HCT116 (cell line): ENCODE measurements at regions not wholly inside any gene's neighbourhood (a gene's known extent, or its start where the extent isn't known, plus 50 kb on each side); places are given as distances from the start of the nearest gene placed in this dataset.

Source experiments
- ATAC-seq: fragments of 200-7000 bp; cut with Tn5 transposase; 2 replicates; pipeline ENCODE4 v1.9.1; 2020; ENCODE audit warnings: mild to moderate bottlenecking, moderate library complexity
- BruUV-seq: library from RNA; stranded (reverse); fragments of 400-500 nt; replicated peaks from 2 replicates; lab custom pipeline; 2021; lab: Mats Ljungman, UMichigan
- CTCF ChIA-PET: fragments of 300-600 bp; sonication (Branson Sonifier 250); formaldehyde crosslinking; loops from one replicate; lab custom pipeline; 2021; ENCODE audit warnings: antibody characterized with exemption; lab: Charles Lee
- POLR2A ChIA-PET: fragments of 300-600, 350-600 bp; sonication (Branson Sonifier 250); formaldehyde crosslinking; loops from one replicate; lab custom pipeline; 2021; ENCODE audit warnings: antibody characterized with exemption; lab: Charles Lee
- RAD21 ChIA-PET, 2 experiments: fragments of 300-600 bp; sonication (Branson Sonifier 250); formaldehyde crosslinking; loops; one replicate each; lab custom pipeline; 2023; ENCODE audit warnings: low total read pairs in 2 of 2; ENCODE audit not compliant: uncharacterized antibody in 2 of 2, unreplicated experiment in 2 of 2, low non-redundant PET in 1 of 2; lab: Charles Lee
- DNase-seq: peaks from one replicate; pipeline ENCODE4 v3.0.0-alpha.2; 2010; ENCODE audit warnings: low read depth, low spot score
- H2AFZ ChIP-seq: fragments of 200-600 bp; shearing (Covaris generic), sonication (generic); 2 replicates; pipeline ENCODE4 v1.6.1; 2017; ENCODE audit warnings: low read depth, mixed run types, mixed read lengths, antibody characterized with exemption, low read length; ENCODE audit not compliant: poor library complexity, severe bottlenecking
- H3K27ac ChIP-seq: 2 replicates; pipeline ENCODE4 v1.5.1; 2012; ENCODE audit warnings: low read depth, low read length
- H3K27me3 ChIP-seq: fragments of 200-600 bp; sonication (generic); 2 replicates; pipeline ENCODE4 v1.6.1; 2016; ENCODE audit warnings: mixed run types, low read length, mixed read lengths; ENCODE audit not compliant: insufficient read depth
- H3K36me3 ChIP-seq, 2 experiments: fragments of 200-500 bp in 1 of 2; fragments of 200-600 bp in 1 of 2; sonication (Bioruptor generic) in 1 of 2; sonication (generic) in 1 of 2; 2 replicates each; pipeline versions ENCODE4 v1.5.1 to v1.6.1; 2014 to 2016; ENCODE audit warnings: low read length in 2 of 2, inconsistent platforms in 1 of 2, mixed read lengths in 1 of 2, mixed run types in 1 of 2; ENCODE audit not compliant: insufficient read depth in 2 of 2, control insufficient read depth in 1 of 2
- H3K4me1 ChIP-seq, 2 experiments: fragments of 200-600 bp in 1 of 2; sonication (generic) in 1 of 2; 2 replicates each; pipeline versions ENCODE4 v1.5.1 to v1.6.1; 2012 to 2017; ENCODE audit warnings: low read length in 2 of 2, inconsistent platforms in 1 of 2, mild to moderate bottlenecking in 1 of 2, mixed read lengths in 1 of 2, mixed run types in 1 of 2, moderate library complexity in 1 of 2; ENCODE audit not compliant: insufficient read depth in 2 of 2, control insufficient read depth in 1 of 2
- H3K4me2 ChIP-seq: fragments of 200-600 bp; sonication (generic); 2 replicates; pipeline ENCODE4 v1.6.1; 2017; ENCODE audit warnings: mixed run types, low read length, mixed read lengths
- H3K4me3 ChIP-seq, 2 experiments: fragments of 200-600 bp in 1 of 2; sonication (generic) in 1 of 2; replicated peaks in 1 of 2; 2 replicates each; pipeline ENCODE4 v1.5.1; 2011 to 2016; ENCODE audit warnings: low read length in 2 of 2, control low read depth in 1 of 2, low read depth in 1 of 2, mild to moderate bottlenecking in 1 of 2, mixed read lengths in 1 of 2, mixed run types in 1 of 2
- H3K79me2 ChIP-seq: fragments of 200-600 bp; sonication (generic); 2 replicates; pipeline ENCODE4 v1.6.1; 2017; ENCODE audit warnings: mild to moderate bottlenecking, mixed run types, low read length, moderate library complexity, mixed read lengths; ENCODE audit not compliant: insufficient read depth
- H3K9ac ChIP-seq: fragments of 200-600 bp; sonication (generic); 2 replicates; pipeline ENCODE4 v1.6.1; 2016; ENCODE audit warnings: low read length, mixed read lengths
- H3K9me2 ChIP-seq: fragments of 200-600 bp; sonication (generic), shearing (Covaris generic); 2 replicates; pipeline ENCODE4 v1.6.1; 2017; ENCODE audit warnings: mixed run types, mild to moderate bottlenecking, moderate library complexity; ENCODE audit not compliant: insufficient read depth
- H3K9me3 ChIP-seq, 2 experiments: fragments of 200-500 bp in 1 of 2; fragments of 200-600 bp in 1 of 2; sonication (Bioruptor generic) in 1 of 2; sonication (generic) in 1 of 2; 2 replicates each; pipeline ENCODE4 v1.6.1; 2014 to 2017; ENCODE audit warnings: low read length in 2 of 2, mixed read lengths in 2 of 2, inconsistent platforms in 1 of 2, low read depth in 1 of 2, mild to moderate bottlenecking in 1 of 2, mixed run types in 1 of 2, moderate library complexity in 1 of 2; ENCODE audit not compliant: control insufficient read depth in 1 of 2, insufficient read depth in 1 of 2
- H4K20me1 ChIP-seq: fragments of 200-600 bp; sonication (generic), shearing (Covaris generic); 2 replicates; pipeline ENCODE4 v1.6.1; 2017; ENCODE audit warnings: mixed run types, mild to moderate bottlenecking, moderate library complexity; ENCODE audit not compliant: insufficient read depth
- EGR1 ChIP-seq: IDR thresholded peaks from 2 replicates; pipeline ENCODE4 v1.6.1; 2012; ENCODE audit warnings: low read depth
- ELF1 ChIP-seq: IDR thresholded peaks from 2 replicates; pipeline ENCODE4 v1.6.1; 2012; ENCODE audit warnings: low read depth, borderline replicate concordance
- EZH2 ChIP-seq: fragments of 200-600 bp; sonication (generic); IDR thresholded peaks from 2 replicates; pipeline ENCODE4 v1.6.1; 2017; ENCODE audit warnings: antibody characterized with exemption, mixed run types
- FOSL1 ChIP-seq: IDR thresholded peaks from 2 replicates; pipeline ENCODE4 v1.6.1; 2012; ENCODE audit warnings: low read depth
- JUND ChIP-seq: IDR thresholded peaks from 2 replicates; pipeline ENCODE4 v1.6.1; 2012
- SP1 ChIP-seq: IDR thresholded peaks from 2 replicates; pipeline ENCODE4 v1.6.1; 2012; ENCODE audit warnings: low read depth
- SRF ChIP-seq: IDR thresholded peaks from 2 replicates; pipeline ENCODE4 v1.6.1; 2012; ENCODE audit warnings: low read depth
- YY1 ChIP-seq: IDR thresholded peaks from 2 replicates; pipeline ENCODE4 v1.6.1; 2011; ENCODE audit warnings: low read length, low read depth, moderate library complexity, mild to moderate bottlenecking; ENCODE audit not compliant: insufficient replicate concordance; ENCODE audit errors: extremely low read depth
- ZNF274 ChIP-seq: fragments of 200-500 bp; sonication (Bioruptor generic); IDR thresholded peaks from 2 replicates; pipeline ENCODE4 v1.6.1; 2014; ENCODE audit warnings: mild to moderate bottlenecking, low read depth, low read length, inconsistent platforms
- intact Hi-C: fragments of 100-400 bp; cut with micrococcal nuclease; formaldehyde crosslinking; loops from 2 replicates; pipeline ENCODE4 v1.10.0; 2022
- TF ChIP-seq, protein P1 (sequence below), 3 experiments: fragments of 200-600 bp in 1 of 3; sonication (generic) in 1 of 3; IDR thresholded peaks in 2 of 3; conservative IDR thresholded peaks in 1 of 3; 2 replicates each; pipeline ENCODE4 v1.5.1; 2012 to 2017; ENCODE audit warnings: low read depth in 2 of 3, low read length in 2 of 3, antibody characterized with exemption in 1 of 3, borderline replicate concordance in 1 of 3, control low read depth in 1 of 3, mild to moderate bottlenecking in 1 of 3, mixed read lengths in 1 of 3, mixed run types in 1 of 3, moderate library complexity in 1 of 3; ENCODE audit not compliant: insufficient read depth in 1 of 3
- TF ChIP-seq, protein P2 (sequence below): IDR thresholded peaks from 2 replicates; pipeline ENCODE4 v1.6.1; 2012

DNA sequence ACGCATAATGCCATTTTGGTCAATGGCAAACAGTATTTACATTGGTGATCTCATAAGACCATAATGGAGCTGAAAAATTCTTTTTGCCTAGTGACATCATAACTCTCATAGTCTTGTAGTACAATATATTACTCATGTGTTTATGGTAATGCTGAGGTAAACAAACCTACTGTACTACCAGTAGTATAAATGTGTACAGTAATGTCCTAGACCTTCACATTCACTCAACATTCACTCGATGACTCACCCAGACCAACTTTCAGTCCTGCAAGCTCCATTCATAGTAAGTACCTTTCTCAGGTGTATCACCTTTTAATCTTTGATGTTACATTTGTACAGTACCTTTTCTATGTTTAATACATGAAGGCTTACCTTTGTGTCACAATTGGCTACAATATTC, 558.2 kb upstream of the PIK3C3 start:
- Histone ChIP-seq H2AFZ (no peak overlapping the region), H3K79me2 (no peaks in the 10 kb centered on the region), H3K27me3 (no peaks in the 10 kb centered on the region), H3K9me3 (peaks cover 3 to 27% of the 10 kb centered on the region in 2 experiments; a peak in 2 of 4 replicates), H3K4me2 (no peak overlapping the region), H3K4me3 (no peak overlapping the region), H4K20me1 (no peaks in the 10 kb centered on the region), H3K36me3 (no peaks in the 10 kb centered on the region), H3K9me2 (no peaks in the 10 kb centered on the region), H3K9ac (no peak overlapping the region), H3K27ac (no peak overlapping the region), H3K4me1 (no peaks in the 10 kb centered on the region)
- no peak for TF ChIP-seq SP1
- TF ChIP-seq EZH2 = no peak
- TF ChIP-seq, protein P1, sequence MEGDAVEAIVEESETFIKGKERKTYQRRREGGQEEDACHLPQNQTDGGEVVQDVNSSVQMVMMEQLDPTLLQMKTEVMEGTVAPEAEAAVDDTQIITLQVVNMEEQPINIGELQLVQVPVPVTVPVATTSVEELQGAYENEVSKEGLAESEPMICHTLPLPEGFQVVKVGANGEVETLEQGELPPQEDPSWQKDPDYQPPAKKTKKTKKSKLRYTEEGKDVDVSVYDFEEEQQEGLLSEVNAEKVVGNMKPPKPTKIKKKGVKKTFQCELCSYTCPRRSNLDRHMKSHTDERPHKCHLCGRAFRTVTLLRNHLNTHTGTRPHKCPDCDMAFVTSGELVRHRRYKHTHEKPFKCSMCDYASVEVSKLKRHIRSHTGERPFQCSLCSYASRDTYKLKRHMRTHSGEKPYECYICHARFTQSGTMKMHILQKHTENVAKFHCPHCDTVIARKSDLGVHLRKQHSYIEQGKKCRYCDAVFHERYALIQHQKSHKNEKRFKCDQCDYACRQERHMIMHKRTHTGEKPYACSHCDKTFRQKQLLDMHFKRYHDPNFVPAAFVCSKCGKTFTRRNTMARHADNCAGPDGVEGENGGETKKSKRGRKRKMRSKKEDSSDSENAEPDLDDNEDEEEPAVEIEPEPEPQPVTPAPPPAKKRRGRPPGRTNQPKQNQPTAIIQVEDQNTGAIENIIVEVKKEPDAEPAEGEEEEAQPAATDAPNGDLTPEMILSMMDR (IDR thresholded peaks at IDR 0.05 in 2 of 3, conservative IDR thresholded peaks at IDR 0.05 in 1 of 3; ENCODE audit: borderline replicate concordance in 1 of 3, insufficient read depth in 1 of 3, low read depth in 2 of 3, low read length in 2 of 3) = no peak
- TF ChIP-seq, protein P2, sequence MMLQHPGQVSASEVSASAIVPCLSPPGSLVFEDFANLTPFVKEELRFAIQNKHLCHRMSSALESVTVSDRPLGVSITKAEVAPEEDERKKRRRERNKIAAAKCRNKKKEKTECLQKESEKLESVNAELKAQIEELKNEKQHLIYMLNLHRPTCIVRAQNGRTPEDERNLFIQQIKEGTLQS = no peak
- no peak for TF ChIP-seq ZNF274
- TF ChIP-seq EGR1 = no peak
- TF ChIP-seq YY1 = no peak
- TF ChIP-seq FOSL1 = no peak
- no peak for TF ChIP-seq JUND
- TF ChIP-seq ELF1 = no peak
- TF ChIP-seq SRF = no peak
- intact Hi-C loops = no loop called here
- ChIA-PET RAD21 (no interaction called here), POLR2A (no interaction called here), CTCF (no interaction called here)
- DNase-seq = no peak
- ATAC-seq = no peak
- BruUV-seq = no TSS peak
